Loucy (cell line): ENCODE measurements at regions not wholly inside any gene's neighbourhood (a gene's known extent, or its start where the extent isn't known, plus 50 kb on each side); places are given as distances from the start of the nearest gene placed in this dataset.

Experiments
- EZH2phosphoT487 ChIP-seq: fragments of 200-600 bp; IDR thresholded peaks from 2 replicates; pipeline ENCODE4 v1.6.1; 2018; ENCODE audit warnings: antibody characterized with exemption, mild to moderate bottlenecking, moderate library complexity, borderline replicate concordance
- TF ChIP-seq, protein P1 (sequence below): fragments of 200-600 bp; sonication (generic); conservative IDR thresholded peaks from 2 replicates; pipeline ENCODE4 v1.5.1; 2014; ENCODE audit warnings: mild to moderate bottlenecking, antibody characterized with exemption, low read length

DNA sequence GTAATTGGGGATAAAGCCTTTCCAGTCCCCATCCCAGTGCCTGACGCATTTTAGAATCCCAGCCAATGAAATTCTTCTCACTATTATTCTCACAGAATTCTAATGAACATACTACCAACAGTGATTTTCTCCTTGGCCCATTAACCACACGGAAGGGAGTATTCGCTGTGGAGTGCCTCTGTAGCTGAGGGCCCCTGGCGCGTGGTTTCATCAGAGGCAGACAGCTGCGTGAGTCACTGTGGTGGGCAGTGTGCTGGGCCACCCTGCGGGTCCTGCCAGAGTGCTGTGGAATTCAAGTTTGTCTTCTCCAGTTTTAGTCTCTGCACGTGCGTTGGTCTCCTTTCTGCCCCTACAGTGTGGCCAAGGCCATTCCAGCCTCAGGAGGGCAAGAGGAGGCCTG lies 335.4 kb upstream of the FAT1 start:
- TF ChIP-seq, protein P1, sequence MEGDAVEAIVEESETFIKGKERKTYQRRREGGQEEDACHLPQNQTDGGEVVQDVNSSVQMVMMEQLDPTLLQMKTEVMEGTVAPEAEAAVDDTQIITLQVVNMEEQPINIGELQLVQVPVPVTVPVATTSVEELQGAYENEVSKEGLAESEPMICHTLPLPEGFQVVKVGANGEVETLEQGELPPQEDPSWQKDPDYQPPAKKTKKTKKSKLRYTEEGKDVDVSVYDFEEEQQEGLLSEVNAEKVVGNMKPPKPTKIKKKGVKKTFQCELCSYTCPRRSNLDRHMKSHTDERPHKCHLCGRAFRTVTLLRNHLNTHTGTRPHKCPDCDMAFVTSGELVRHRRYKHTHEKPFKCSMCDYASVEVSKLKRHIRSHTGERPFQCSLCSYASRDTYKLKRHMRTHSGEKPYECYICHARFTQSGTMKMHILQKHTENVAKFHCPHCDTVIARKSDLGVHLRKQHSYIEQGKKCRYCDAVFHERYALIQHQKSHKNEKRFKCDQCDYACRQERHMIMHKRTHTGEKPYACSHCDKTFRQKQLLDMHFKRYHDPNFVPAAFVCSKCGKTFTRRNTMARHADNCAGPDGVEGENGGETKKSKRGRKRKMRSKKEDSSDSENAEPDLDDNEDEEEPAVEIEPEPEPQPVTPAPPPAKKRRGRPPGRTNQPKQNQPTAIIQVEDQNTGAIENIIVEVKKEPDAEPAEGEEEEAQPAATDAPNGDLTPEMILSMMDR, result no peak
- no peak for TF ChIP-seq EZH2phosphoT487
